ENCODE measurements at regions not wholly inside any gene's neighbourhood (a gene's known extent, or its start where the extent isn't known, plus 50 kb on each side); places are given as distances from the start of the nearest gene placed in this dataset.

DNA sequence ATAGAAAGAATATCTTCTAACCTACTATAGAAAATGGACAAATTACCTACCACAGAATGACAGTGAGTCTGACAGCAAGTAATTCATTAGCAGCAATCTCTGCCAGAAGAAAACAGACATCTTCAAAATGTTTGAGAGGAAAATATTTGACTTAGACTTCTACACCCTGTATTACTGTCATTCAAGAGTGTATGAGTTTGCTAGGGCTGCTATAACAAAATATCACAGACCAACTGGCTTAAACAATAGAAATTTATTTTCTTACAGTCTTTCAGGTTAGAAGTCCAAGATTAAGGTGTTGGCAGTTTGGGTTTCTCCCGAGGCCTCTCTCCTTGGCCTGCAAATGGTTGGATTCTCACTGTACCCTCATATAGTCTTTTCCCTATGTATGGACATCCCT lies 52.9 kb upstream of the FGGY start:
- H3K4me3 ChIP-seq (ENCODE audit: low read depth in 2 of 2, low read length in 2 of 2): no peak overlapping the region
- intact Hi-C loops (cut with micrococcal nuclease; ENCODE audit: unreplicated experiment): no loop called here
- no peaks in the 10 kb centered on the region for H3K4me1 ChIP-seq (ENCODE audit: control insufficient read depth, insufficient read depth, low read length)
- ATAC-seq: no peak
- no peak for DNase-seq (ENCODE audit: low read depth, low spot score)
- no peak overlapping the region for H3K27ac ChIP-seq (ENCODE audit: low read length)
- H3K27me3 ChIP-seq (ENCODE audit: control insufficient read depth, insufficient read depth, low read length): no peaks in the 10 kb centered on the region
- CTCF ChIA-PET: no interaction called here
- no TSS peak for BruUV-seq (replicated peaks)
- no peaks in the 10 kb centered on the region for H3K36me3 ChIP-seq (ENCODE audit: control insufficient read depth, insufficient read depth, low read length)
- TF ChIP-seq SIN3A (IDR thresholded peaks at IDR 0.05; ENCODE audit: borderline replicate concordance, insufficient read depth, low read depth, low read length) (no peak), TCF7L2 (IDR thresholded peaks at IDR 0.05; ENCODE audit: low read depth, low read length) (no peak), POLR2AphosphoS5 (IDR thresholded peaks at IDR 0.05; ENCODE audit: low read depth, low read length) (no peak)
- TF ChIP-seq, protein P1, sequence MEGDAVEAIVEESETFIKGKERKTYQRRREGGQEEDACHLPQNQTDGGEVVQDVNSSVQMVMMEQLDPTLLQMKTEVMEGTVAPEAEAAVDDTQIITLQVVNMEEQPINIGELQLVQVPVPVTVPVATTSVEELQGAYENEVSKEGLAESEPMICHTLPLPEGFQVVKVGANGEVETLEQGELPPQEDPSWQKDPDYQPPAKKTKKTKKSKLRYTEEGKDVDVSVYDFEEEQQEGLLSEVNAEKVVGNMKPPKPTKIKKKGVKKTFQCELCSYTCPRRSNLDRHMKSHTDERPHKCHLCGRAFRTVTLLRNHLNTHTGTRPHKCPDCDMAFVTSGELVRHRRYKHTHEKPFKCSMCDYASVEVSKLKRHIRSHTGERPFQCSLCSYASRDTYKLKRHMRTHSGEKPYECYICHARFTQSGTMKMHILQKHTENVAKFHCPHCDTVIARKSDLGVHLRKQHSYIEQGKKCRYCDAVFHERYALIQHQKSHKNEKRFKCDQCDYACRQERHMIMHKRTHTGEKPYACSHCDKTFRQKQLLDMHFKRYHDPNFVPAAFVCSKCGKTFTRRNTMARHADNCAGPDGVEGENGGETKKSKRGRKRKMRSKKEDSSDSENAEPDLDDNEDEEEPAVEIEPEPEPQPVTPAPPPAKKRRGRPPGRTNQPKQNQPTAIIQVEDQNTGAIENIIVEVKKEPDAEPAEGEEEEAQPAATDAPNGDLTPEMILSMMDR (IDR thresholded peaks at IDR 0.05): no peak
- TF ChIP-seq, protein P2, sequence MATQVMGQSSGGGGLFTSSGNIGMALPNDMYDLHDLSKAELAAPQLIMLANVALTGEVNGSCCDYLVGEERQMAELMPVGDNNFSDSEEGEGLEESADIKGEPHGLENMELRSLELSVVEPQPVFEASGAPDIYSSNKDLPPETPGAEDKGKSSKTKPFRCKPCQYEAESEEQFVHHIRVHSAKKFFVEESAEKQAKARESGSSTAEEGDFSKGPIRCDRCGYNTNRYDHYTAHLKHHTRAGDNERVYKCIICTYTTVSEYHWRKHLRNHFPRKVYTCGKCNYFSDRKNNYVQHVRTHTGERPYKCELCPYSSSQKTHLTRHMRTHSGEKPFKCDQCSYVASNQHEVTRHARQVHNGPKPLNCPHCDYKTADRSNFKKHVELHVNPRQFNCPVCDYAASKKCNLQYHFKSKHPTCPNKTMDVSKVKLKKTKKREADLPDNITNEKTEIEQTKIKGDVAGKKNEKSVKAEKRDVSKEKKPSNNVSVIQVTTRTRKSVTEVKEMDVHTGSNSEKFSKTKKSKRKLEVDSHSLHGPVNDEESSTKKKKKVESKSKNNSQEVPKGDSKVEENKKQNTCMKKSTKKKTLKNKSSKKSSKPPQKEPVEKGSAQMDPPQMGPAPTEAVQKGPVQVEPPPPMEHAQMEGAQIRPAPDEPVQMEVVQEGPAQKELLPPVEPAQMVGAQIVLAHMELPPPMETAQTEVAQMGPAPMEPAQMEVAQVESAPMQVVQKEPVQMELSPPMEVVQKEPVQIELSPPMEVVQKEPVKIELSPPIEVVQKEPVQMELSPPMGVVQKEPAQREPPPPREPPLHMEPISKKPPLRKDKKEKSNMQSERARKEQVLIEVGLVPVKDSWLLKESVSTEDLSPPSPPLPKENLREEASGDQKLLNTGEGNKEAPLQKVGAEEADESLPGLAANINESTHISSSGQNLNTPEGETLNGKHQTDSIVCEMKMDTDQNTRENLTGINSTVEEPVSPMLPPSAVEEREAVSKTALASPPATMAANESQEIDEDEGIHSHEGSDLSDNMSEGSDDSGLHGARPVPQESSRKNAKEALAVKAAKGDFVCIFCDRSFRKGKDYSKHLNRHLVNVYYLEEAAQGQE (IDR thresholded peaks at IDR 0.05; ENCODE audit: insufficient read depth in 1 of 2, low read depth in 2 of 2, low read length in 1 of 2): no peak
- POLR2A ChIA-PET: no interaction called here
- H3K9me3 ChIP-seq (ENCODE audit: control insufficient read depth, insufficient read depth, low read depth, low read length): no peaks in the 10 kb centered on the region
- in situ Hi-C loops (cut with HindIII; ENCODE audit: low pct_unique_long_range_greater_than_20kb, low sequenced_read_pairs): no loop called here

DNA sequence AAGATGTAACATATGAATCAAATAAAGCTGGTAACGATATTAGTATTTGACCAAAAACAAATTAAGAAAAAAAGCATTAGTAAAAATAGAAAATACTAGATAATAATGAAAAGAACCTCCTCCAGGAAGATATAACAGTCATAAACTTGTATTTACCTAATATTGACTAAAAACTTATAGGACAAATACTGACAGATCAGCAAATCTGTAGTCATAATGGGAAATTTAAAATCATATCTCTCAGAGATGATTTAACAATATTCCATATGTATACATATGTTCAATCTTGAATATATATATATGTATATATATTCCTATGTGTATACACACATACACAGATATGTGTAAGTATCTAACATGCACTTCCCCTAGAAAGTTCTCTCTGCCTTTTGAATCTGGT lies 52.0 kb upstream of the FGGY start:
- in situ Hi-C loops (cut with HindIII; ENCODE audit: low pct_unique_long_range_greater_than_20kb, low sequenced_read_pairs): no loop called here
- ChIA-PET POLR2A (no interaction called here), CTCF (no interaction called here)
- Histone ChIP-seq H3K4me3 (ENCODE audit: low read depth in 2 of 2, low read length in 2 of 2) (no peak overlapping the region), H3K4me1 (ENCODE audit: control insufficient read depth, insufficient read depth, low read length) (no peaks in the 10 kb centered on the region), H3K27me3 (ENCODE audit: control insufficient read depth, insufficient read depth, low read length) (no peaks in the 10 kb centered on the region), H3K36me3 (ENCODE audit: control insufficient read depth, insufficient read depth, low read length) (no peaks in the 10 kb centered on the region), H3K9me3 (ENCODE audit: control insufficient read depth, insufficient read depth, low read depth, low read length) (no peaks in the 10 kb centered on the region), H3K27ac (ENCODE audit: low read length) (no peak overlapping the region)
- TF ChIP-seq, protein P1 (IDR thresholded peaks at IDR 0.05): no peak
- TF ChIP-seq POLR2AphosphoS5 (IDR thresholded peaks at IDR 0.05; ENCODE audit: low read depth, low read length): no peak
- TF ChIP-seq TCF7L2 (IDR thresholded peaks at IDR 0.05; ENCODE audit: low read depth, low read length): no peak
- TF ChIP-seq SIN3A (IDR thresholded peaks at IDR 0.05; ENCODE audit: borderline replicate concordance, insufficient read depth, low read depth, low read length): no peak
- TF ChIP-seq, protein P2 (IDR thresholded peaks at IDR 0.05; ENCODE audit: insufficient read depth in 1 of 2, low read depth in 2 of 2, low read length in 1 of 2): no peak
- ATAC-seq: no peak
- intact Hi-C loops (cut with micrococcal nuclease; ENCODE audit: unreplicated experiment): no loop called here
- no peak for DNase-seq (ENCODE audit: low read depth, low spot score)
- no TSS peak for BruUV-seq (replicated peaks)
